Stimulated activated naive CD8-positive, alpha-beta T cell treated with anti-CD3 and anti-CD28 coated beads, Interleukin-15, Interleukin-2, amounts not matched to agents 100 U/mL and 50 U/mL, for 24 hours (primary cell): ENCODE measurements at regions not wholly inside any gene's neighbourhood (a gene's known extent, or its start where the extent isn't known, plus 50 kb on each side); places are given as distances from the start of the nearest gene placed in this dataset.
"Not testable (repeated sequence)": the region's sequence is repeated elsewhere in the genome, so short reads cannot be mapped to it uniquely, and the experiment has no call there.

Experiments
- ATAC-seq: fragments of 150-1000 bp; cut with Tn5 transposase; one replicate; pipeline ENCODE4 v1.10.0; 2021
- DNase-seq: peaks from one replicate; pipeline ENCODE4 v3.0.0; 2021

DNA sequence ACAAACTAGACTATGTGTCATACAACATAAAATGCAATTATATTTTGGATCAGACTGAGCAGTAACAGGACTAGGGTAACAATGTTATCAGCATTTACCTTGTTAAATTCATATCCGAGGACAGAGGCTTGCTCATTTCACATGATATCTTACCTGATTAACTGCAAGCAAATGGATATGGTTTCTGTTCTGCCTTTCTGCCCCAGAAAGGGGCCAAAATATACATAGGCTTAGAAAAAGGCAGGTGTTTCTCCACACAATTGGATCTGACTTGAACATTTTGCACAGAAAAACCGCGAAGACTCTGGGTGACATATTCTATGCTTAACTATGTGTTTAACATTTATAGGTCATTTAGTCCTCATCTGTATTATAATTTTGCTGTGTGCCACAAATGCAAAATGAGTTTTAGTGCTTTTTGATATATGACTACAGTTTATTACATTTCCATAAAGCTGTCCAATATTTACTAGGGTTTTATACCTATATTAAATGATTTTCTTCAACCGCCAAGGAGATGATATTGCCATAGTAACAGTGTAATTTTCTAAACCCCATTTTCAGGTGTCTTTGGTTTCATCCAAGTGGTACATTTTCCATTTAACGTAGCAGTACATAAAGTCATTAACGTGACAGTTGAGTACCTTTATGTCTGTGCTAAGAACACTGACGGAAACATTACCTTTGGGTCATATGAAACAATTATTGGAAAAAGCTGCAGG, 249.3 kb upstream of the KRR1 start:
- DNase-seq (no peak), ATAC-seq (no peak)

DNA sequence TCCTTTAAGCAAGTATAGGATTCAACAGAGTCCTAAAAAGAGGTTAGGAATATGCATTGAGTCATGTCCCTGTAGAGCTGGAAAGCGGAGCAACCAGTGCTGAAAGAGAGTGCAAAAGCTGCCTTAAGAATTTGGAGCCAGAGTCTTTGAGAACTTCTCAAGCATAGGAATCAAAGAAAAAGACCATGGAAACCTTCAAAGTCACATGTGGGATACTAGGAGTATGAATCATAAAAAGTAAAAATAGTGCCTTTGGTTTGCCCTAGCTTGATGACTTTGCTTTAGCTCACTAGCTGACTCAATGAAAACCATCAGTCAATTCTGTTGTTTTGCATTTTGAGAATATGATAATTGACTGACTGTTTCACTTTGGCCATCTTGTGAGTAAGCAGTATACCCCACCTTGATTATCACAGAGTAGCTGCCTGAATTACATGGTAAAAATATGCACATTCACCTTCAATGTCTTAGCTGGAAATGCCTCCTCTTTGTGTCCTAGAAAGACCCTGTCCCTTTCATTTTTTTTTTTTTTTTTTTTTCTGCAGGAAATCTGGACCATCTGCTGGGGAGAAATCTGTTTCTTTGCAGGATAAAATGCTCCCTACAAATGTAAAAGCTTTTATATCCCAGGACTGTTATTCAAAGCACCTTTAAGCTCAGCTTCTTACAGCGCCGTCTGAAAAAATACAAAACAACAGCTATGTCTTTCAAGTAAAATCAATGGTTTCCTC, 248.6 kb upstream of the KRR1 start:
- no peak for DNase-seq
- peak; percentile 72 for ATAC-seq

GRCh38 chr12:75759196-75759595, 247.8 kb upstream of the KRR1 start:
- no peak for ATAC-seq
- DNase-seq: no peak

DNA sequence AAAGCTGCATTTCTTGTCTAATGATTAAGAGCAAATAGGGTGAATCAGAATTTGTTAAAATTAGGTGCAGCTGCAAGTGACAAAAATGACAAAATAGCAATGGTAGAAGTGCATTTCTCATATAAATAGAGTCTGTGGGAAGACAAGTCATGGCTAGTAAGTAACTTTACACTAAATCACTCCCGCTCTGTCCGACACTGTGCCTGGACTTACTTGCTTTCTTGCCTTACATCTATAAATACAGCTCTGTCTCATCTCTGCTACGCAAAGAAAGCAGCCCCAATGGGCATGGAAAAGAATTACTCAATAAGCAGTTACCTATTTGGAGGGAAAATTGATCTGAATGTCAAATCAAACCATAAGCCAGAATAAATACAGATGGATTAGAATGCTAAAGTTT, 245.4 kb upstream of the KRR1 start:
- DNase-seq (no peak), ATAC-seq (no peak)

GRCh38 chr12:75756111-75756510, 244.7 kb upstream of the KRR1 start:
- no peak for DNase-seq
- no peak for ATAC-seq

DNA sequence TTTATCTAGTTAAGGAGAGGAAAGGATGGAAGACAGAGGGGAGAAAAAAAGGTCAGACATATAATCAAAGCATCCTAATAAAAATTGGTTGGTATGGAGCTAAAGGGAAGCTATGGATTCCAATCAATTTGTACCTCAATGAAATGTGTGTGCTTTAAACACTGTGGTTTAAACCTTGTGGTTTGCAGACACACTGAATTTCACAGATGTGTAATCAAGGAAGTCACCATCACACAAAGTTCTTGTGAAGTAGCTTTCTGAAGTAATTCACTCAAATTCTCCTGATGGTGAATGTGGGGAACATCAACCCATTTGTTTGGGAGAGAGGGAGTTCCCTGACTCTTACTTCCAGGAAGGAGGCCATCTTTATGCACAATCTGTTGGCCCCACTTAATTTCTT, 243.3 kb upstream of the KRR1 start:
- ATAC-seq (no peak), DNase-seq (no peak)

DNA sequence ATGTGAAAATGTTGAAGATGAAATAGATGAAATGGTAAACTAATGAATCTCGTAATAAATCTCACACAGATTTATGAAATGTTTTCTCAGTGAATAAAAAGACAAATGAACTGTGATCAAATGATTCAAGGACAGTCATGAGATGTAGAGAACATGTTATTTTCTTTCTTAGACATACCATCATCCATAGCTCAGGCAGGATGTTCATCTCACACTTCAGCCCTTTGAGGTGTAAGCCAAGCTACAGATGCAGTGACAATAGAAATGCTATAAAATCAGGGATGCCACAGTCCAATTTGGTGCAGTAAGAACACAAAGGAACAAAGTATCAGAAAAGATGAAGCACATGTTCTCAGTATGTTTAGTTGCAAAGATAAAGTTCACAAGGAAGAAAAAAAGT, 242.7 kb upstream of the KRR1 start:
- ATAC-seq (no peak), DNase-seq (no peak)

DNA sequence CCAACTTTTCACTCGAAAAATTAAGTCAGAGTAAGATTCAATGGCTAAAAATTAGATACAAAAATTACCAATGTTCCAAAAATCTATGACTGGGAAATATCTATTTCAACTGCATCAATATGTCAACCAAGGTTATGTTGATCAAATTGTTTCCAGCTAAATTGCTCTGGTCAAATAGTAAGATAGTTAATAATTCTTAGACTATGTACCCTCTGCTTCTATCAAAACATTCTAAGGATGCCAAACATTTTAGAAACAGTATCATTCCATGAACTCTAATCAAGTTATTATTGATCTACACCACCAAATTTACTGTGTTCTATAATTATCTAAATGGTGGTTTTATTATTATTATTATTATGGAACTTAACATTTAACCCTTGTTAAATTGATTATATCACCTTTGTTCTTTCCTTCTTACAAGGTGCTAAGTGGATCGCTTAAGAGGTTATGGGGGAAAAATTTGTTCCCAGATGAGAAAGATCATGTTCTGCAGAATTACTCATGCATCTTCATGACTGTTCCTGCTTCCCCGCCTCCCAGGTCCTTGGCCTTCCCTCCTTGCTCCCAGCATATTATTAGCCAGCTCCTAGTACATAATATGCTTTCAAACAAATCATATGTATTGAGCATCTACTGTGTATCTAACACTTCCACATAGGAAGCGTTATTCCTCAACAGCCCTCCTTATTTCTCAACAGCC, 240.5 kb upstream of the KRR1 start:
- DNase-seq (no peak), ATAC-seq (no peak)

GRCh38 chr12:75750716-75751306, 239.4 kb upstream of the KRR1 start:
- no peak for DNase-seq
- no peak for ATAC-seq

- not testable (repeated sequence) for DNase-seq, ATAC-seq
Measured at GRCh38 chr12:75748990-75749389, 237.6 kb upstream of the KRR1 start.

DNA sequence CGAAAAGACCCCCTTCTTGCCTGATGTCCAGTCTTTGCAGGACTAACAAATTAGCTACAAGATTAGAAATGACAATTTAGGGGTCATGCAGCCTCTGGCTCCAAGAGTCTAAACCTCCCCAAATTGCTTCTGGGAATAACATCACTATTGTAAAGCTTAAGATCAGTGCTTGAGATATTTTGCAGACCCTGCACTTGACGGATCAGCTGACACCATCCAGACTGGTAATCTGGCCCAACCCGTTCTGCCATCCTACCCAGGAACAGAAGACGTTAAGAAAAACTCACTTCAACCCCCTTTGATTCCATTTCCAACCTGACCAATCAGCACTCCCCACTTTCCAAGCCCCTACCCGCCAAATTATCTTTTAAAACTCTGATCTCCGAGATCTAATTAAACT, 236.7 kb upstream of the KRR1 start:
- DNase-seq: no peak
- ATAC-seq: no peak

- no peak for DNase-seq
- ATAC-seq: no peak
Measured at GRCh38 chr12:75747572-75748021, 236.2 kb upstream of the KRR1 start.

DNA sequence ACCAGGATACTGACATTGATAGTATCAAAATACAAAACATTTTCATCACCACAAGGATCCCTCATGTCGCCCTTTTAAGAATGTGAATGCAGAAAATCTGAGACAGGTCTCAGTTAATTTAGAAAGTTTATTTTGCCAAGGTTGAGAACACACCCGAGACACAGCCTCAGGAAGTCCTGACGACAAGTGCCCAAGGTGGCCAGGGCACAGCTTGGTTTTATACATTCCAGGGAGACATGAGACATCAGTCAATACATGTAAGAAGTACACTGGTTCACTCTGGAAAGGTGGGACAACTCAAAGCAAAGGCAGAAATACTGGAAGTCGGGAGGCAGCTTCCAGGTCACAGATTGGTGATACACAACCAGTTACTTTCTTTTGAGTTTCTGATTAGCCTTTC, 235.2 kb upstream of the KRR1 start:
- DNase-seq (no peak), ATAC-seq (no peak)

GRCh38 chr12:75744607-75745256, 233.3 kb upstream of the KRR1 start:
- ATAC-seq (no peak), DNase-seq (no peak)

DNA sequence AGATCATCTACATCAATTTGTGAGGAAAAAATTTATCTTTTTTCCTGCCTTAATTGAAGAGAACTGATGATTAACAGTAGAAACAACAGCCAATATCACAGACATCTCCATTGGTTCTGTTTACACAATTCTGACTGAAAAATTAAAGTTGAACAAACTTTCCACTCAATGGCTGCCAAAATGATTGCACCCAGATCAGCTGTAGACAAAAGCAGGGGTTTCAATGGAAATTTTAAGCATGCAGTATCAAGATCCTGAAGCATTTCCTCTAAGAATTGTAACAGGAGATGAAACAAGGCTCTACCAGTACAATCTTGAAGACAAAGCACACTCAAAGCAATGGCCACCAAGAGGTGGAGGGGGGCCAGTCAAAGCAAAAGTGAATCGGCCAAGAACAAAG, 231.6 kb upstream of the KRR1 start:
- DNase-seq: no peak

DNA sequence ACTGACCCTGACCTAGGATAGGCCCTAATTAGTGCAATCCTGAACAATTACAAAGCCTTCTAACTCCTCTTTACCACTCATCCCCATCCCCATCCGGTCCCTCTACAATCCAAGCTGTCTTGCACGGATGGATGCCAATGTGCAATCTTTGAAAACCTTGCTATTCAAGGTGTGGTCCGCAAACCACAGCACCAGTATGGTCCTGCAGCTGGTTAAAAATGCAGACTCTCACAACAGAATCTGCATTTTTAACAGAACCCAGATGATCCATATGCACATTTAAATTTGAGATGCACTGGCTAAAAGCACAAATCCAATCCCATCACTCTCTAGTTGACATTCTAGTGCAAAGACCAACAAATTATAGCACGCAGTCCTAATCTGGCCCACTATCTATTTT, 230.6 kb upstream of the KRR1 start:
- ATAC-seq (no peak), DNase-seq (no peak)

More for the DNA sequence above, 231.6 kb upstream of the KRR1 start:
- no peak for ATAC-seq

DNA sequence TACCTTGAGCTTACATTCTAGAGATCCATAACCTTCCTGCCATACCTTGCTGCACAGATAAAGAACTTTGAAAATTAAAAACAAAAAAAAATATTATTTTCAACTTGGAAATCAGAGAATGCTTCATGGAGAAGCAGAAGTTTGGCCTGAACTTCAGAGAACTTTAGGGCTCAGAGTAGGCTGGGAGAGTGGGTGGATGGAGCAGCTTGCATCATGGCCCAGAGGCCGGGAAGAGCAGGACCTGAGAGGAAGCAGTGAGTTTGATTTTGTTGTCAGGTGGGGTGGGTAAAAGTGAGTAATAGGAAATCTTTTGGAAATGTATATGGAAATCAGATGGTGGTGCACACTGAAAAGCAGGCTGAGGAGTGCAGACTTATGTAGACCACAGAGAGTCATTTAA, 228.5 kb upstream of the KRR1 start:
- DNase-seq: no peak
- no peak for ATAC-seq

GRCh38 chr12:75739098-75739497, 227.7 kb upstream of the KRR1 start:
- peak; percentile 8 for DNase-seq
- not testable (repeated sequence) for ATAC-seq

GRCh38 chr12:75738486-75738885, 227.1 kb upstream of the KRR1 start:
- DNase-seq (peak; percentile 39), ATAC-seq (peak; percentile 95)

DNA sequence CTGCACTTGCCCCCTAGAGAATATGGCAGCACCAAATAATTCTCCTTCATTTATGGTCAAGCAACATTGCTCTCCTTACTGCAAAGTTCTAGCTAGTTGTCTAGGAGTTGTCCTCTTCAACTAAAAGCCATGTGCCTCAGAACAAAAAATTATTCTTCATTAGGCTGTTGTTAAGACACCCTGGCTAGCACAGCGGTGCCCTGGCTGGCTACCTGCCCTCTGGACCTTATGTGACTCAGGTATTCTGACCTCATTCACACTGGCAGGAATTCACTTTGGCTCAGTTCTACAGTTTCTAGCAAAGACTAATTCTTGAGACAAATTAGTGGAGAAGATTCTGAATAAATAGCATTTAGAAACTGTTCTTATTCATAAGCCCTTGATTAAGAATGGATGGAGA, 224.4 kb upstream of the KRR1 start:
- ATAC-seq: no peak
- DNase-seq: no peak

DNA sequence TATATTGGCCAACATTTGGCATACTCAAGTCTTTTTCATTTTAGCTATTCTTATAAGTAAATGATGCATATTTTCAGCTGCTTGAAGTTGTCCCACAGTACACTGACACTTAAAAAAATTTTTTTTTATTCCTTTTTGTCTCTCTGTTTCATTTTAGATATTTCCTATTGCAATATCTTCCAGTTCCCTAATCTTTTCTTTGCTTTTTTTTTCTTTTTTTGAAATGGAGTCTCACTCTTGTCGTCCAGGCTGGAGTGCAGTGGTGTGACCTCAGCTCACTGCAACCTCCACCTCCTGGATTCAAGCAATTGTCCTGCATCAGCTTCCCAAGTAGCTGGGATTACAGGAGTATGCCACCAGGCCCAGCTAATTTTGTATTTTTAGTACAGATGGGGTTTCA, 217.4 kb upstream of the KRR1 start:
- ATAC-seq: no peak
- DNase-seq: no peak

GRCh38 chr12:75727577-75727976, 216.2 kb upstream of the KRR1 start:
- DNase-seq (no peak), ATAC-seq (no peak)
